Left kidney (tissue), 1 donor: ENCODE measurements at regions not wholly inside any gene's neighbourhood (a gene's known extent, or its start where the extent isn't known, plus 50 kb on each side); places are given as distances from the start of the nearest gene placed in this dataset.
"Not testable (repeated sequence)": the region's sequence is repeated elsewhere in the genome, so short reads cannot be mapped to it uniquely, and the experiment has no call there.

ENCODE experiments used
- DNase-seq: peaks from one replicate; pipeline ENCODE4 v3.0.0-alpha.2; 2013

- DNase-seq, result no peak
These were observed 1423.9 kb downstream of the BRD1 start for GRCh38 chr22:48403521-48404403.

DNA sequence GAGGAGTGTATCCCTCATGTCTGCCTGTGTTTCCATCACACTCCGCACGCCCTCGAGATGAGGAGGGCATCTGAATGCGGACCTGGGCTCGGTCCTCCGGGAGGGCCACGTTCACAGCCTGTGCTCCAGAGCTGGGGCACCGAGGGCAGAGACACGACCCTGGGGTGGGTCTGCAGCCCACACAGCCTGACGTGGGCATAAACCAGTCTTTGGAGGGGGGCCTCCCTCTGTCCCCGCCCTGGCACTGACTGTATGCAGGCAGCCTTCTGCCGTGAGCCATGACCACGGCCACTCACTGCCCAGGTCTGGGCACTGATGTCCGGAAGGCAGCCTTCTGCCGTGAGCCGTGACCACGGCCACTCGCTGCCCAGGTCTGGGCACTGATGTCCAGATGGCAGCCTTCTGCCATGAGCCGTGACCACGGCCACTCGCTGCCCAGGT, 1425.1 kb downstream of the BRD1 start:
- DNase-seq, result no peak

GRCh38 chr22:48401523-48401922, 1426.2 kb downstream of the BRD1 start:
- DNase-seq, result not testable (repeated sequence)

DNA sequence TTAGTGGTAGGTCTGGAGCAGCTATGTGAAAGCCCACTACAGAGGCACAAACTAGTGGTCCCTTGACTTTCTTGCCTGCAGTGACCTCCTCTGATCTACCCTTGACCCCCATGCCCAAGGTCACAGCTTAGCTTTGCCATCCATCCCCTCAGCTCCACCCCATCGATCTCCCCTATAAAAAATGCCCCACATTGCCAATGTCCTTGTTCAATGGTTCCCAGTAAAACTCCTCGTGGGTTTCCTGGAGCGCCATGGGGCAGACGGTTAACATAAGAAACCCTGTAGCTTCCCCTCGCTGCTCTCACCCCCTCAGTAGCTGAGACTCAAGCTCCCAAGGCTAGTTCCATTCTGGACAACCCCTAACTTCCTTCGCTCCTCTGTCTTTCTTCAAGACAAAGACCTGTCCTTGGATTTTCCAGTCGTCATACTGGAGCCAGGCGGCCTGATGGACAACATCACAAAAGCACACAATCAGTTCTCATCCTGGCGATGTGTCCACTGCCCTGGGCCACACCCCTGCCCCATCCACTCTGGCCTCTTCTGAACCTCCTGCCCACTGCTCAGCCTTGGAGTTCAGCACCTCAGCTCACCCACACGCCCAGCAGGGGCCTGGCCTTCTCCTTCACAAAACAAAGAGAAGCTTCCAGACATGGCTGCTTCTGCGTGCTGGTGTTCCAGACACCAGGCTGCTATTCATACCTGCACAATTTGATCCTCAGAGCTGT, 1429.3 kb downstream of the BRD1 start:
- DNase-seq, result no peak

- DNase-seq, result no peak
These were observed 1430.0 kb downstream of the BRD1 start for GRCh38 chr22:48397531-48398180.

- DNase-seq, result no peak
These were observed 1430.7 kb downstream of the BRD1 start for GRCh38 chr22:48396785-48397530.

DNA sequence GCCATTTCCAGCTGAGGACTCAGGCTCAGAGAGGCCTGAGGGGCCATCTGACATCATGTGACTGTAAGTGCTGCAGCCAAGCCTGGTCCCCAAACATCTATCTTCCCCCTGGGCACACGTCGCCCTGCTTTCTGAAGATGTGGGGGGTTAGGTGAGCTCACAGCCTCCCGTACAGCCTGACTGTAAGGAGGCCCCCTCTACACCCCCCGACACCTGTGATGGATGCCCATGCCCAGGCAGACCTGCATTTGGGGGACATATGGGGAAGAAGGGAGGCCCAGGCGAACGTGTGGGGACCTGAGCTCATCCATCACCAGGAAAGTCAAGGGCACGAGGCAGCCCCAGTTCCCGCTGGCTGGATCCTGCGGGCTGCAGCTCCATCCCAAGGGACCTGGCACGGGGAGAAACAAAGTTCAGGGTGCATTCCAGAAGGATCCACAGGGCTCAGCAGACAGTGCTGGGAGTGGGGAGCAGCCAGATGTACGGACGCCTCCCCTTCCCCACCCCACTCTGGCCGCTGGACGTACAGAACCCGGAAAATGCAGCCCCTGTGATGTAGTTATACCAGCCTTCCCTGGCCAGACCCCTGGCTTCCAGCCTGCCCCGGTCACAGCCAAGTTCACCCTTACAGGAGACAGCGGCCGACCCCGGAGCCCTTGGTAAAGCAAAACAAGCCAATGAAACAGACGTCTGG, 1431.4 kb downstream of the BRD1 start:
- DNase-seq, result no peak

- DNase-seq, result no peak
These were observed 1432.5 kb downstream of the BRD1 start for GRCh38 chr22:48395201-48395600.

GRCh38 chr22:48394787-48395186, 1432.9 kb downstream of the BRD1 start:
- no peak for DNase-seq

- DNase-seq, result no peak
These were observed 1433.8 kb downstream of the BRD1 start for GRCh38 chr22:48393885-48394284.

- DNase-seq, result no peak
These were observed 1434.7 kb downstream of the BRD1 start for GRCh38 chr22:48393041-48393370.

- no peak for DNase-seq
These were observed 1435.9 kb downstream of the BRD1 start for GRCh38 chr22:48391820-48392219.

DNA sequence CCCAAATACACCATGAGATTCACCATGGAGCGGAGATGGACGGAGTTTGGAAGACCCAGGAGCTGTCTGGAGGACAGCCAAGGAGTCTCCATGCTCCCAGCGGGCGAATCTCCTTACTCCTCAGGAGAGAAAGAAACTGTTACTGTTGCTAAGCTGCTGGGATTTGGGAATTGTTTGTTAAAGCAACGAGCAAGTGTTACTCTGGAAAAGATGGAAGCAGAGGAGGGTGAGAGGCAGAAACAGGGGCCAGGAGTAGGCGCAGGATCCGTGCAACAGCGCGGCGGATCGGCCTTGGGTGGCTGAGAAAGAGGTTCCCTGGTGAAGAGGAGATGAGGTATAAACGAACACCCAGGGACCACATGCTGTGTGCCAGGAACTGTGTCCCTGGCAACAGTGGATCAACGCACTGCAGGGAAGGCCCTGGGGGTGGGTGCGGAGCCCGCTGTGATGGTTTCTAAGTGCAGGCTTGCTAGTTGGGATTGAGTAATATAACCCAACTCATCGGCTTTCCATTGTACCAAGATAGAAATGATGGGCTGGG, 1436.4 kb downstream of the BRD1 start:
- DNase-seq, result no peak

DNA sequence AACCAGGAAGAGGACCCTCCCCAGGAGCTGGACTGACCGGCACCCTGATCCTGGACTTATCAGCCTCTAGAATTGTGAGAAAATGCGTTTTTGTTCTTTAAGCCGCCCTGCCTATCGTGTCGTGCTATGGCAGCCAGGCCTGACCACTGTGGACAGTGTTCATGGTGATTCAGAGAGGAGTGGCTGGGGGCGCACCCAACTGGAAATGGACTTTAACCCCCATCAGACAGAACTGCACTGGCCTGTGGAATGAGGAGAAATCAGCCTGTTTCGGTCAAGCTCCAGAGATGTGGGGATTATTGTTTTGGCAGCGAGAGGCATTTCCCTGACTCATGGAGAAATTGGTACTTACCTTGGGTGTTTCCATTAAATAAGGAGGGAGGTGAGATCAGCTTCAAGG, 1437.8 kb downstream of the BRD1 start:
- DNase-seq, result no peak

DNA sequence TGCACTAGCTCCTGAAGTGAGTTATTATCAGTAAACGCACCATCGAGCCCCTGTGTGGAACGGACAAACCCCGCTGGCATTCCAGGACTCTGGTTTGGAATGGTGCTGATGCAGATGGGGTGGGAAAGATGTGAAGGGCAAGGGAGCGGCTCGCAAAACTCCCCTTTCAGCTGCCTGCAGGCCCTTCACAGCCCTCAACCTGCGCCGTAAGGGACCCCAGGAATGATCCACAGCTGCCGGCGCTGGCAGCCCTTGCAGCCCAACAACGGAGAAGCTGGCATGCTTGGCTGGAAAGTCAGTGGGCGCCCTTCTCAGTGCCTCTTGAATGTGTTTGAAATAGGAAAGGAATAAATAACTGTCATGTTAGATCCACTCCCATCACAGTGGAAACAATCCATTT, 1445.5 kb downstream of the BRD1 start:
- no peak for DNase-seq

DNA sequence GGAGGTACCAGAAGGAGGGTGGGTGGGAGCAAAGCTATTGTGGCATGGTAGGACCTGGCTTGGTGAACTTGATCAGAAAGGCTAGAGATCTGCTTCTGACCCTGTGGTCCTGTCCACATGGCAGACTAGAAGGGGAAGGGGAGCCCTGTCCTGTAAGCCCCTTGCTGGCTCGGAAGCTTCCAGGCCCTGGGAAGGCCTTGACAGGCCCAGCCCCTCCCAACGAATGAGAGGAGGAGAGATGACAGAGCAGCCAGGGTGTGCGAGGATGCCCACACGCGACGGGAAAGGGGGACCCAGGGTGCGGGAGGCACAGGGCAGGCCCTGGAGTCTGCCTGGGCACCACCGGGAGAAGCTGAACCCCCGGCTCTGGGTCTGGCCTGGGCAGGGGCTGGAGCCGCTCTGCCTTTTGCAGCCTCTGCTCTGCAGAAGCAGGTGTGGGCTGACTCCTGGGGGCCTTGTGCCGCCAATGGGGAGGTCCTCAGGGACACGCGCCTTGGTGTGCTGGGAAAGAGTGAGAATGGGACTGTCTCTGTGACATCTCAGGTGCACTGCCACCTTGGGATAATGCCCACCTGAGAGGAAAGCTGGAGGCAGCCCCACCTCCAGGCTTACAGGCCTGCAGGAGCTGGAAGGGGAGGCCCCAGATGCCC, 1447.5 kb downstream of the BRD1 start:
- no peak for DNase-seq

DNA sequence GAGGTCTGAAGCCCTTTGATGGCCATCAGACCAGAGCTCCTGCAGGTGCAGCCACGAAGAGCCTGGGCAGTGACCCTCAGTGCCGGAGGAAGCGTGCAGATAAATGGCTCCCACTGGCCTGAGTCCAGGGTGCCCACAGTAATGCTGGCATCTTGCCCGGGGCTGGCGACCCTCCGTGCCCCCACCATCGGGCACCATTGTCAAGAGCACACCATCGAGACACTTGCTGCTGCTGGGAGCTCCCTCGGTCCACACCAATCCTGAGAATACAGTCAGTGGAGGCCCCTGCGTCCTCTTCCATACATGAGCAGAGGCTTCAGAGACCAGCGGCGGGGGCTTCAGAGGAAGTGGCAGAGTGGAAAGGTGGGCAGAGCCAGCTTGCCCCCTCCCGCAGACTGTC, 1448.3 kb downstream of the BRD1 start:
- no peak for DNase-seq

GRCh38 chr22:48378673-48379072, 1449.0 kb downstream of the BRD1 start:
- DNase-seq, result no peak

DNA sequence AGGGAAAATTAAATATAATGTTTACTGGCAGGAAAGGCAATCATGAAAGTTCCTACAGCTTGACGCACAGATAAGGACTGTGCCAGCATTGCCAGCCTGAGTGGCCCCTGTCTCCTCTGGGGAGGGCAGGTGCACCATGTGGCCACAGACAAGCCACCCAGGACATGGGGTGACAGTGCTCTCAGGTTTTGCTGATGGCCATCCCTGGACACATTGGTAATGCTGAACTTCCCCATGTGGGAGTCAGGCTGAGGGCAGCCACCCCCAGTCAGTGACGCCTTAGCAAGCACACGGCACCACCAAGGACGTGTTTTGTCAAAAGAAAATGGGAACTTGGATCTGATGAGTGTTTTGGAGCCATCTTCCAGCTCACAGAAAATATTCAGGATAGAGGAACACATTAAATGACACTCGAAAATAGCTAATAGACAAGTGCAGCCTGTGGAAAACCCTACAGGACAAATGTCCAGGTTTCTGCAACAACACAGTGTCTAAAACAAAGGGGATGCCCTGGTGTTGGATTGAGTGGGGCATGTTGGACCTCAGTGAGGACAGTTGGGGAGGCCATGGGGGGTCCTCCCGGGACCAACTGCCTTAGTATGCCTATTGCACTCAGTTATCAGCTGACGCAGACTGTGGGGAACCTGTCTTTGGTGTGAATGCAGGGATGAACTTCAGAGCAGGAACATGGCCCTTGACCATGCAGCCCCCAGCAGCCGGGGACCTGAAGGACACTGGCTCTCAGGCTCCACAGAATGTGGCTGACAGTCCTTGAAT, 1450.5 kb downstream of the BRD1 start:
- DNase-seq, result no peak

GRCh38 chr22:48376428-48376827, 1451.2 kb downstream of the BRD1 start:
- no peak for DNase-seq
